ENCODE measurements at regions not wholly inside any gene's neighbourhood (a gene's known extent, or its start where the extent isn't known, plus 50 kb on each side); places are given as distances from the start of the nearest gene placed in this dataset.

GRCh38 chr3:34969513-34969912, 669.8 kb upstream of the ARPP21 start:
- no peak for TF ChIP-seq CTCF (IDR thresholded peaks at IDR 0.05; ENCODE audit: extremely low read depth in 1 of 2, insufficient read depth in 1 of 2, low read depth in 1 of 2, low read length in 2 of 2)
- TF ChIP-seq EZH2 (IDR thresholded peaks at IDR 0.05; ENCODE audit: borderline replicate concordance, low read depth, low read length, severe bottlenecking): no peak
- no peak for TF ChIP-seq MAX (IDR thresholded peaks at IDR 0.05; ENCODE audit: insufficient read depth, insufficient read length)
- TF ChIP-seq JUN (IDR thresholded peaks at IDR 0.05; ENCODE audit: borderline replicate concordance, insufficient read depth, insufficient read length, low read depth): no peak
- TF ChIP-seq POLR2A (IDR thresholded peaks at IDR 0.05; ENCODE audit: low read depth, low read length): no peak

Measured in endothelial cell of umbilical vein (primary cell).